ENCODE measurements at regions not wholly inside any gene's neighbourhood (a gene's known extent, or its start where the extent isn't known, plus 50 kb on each side); places are given as distances from the start of the nearest gene placed in this dataset.
"Not testable (repeated sequence)": the region's sequence is repeated elsewhere in the genome, so short reads cannot be mapped to it uniquely, and the experiment has no call there.

DNA sequence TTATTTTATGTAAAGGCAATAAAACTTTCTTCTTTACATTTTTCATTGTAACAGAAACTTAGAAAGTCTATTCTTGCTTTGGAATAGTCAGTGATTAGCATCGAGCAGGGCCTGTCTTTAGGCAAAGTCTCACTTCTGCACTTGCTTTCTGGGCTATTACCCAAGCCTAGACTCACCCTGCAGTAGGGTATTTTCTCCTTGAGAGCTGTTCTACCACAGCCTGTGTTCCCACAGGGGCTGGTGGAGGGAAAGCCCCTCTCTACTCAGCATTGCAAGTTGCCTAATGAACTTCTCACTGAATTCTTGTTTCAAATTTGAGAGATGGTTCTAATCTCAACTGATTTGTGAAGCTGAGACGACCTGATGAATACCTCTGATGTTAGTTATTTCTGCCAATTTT, 111.7 kb upstream of the KLHL14 start:
- no peak for DNase-seq

DNA sequence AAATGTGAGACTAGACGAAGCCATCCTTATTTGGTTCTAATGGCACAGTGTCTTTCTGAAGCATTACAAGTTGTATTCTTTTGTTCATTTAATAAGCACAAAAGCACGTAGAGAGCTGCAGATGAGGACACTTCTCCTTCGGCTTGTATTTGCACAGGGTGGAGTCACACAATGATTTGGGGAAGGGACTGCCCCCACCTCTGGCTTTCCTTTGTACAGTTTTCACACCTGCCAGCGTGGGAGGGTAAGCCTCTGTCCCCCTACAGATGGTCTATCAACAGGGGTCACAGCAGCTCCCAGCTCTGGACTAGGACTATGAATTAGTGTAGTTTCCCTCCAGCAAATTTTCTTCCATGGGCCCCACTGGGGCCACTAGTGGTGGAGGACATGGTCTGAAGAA, 108.2 kb upstream of the KLHL14 start:
- no peak for DNase-seq

DNA sequence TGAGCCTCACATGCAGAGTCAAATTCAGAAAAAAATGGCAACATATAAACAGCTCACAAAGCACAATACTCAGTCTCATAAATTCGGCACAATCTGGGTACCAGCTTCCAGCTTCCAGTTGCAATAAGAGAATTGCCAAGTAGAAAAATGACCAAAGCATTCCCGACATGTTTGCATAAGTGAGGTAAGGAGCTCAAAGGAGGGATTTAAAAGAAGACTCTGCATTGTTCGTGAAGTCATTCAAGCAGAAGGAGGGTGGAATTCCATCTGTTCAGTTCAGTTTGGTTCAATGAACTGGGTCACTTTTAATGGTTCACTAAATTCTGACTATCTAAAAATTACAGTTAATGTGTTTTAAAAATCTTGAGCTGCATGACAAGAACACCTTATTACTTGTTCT, 106.7 kb upstream of the KLHL14 start:
- no peak for DNase-seq

DNA sequence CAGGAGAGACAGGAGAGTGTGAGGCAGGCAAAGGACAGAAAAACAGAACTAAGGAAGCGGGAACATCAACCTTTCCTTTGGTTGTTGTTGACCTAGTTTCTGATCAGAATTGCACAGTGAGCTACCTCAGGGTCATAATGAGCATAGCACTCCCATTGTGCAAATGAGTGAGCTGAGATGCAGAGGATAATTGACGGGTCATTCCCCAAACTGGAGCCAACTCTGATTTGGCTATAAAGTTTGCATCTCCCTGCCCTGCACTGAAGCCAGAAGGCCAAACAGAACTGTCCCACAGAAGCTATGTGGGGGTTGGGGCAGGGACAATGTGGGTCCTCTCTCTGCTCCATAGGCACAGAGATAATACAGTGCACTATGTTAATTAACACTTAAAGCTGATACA, 105.6 kb upstream of the KLHL14 start:
- DNase-seq: no peak

DNA sequence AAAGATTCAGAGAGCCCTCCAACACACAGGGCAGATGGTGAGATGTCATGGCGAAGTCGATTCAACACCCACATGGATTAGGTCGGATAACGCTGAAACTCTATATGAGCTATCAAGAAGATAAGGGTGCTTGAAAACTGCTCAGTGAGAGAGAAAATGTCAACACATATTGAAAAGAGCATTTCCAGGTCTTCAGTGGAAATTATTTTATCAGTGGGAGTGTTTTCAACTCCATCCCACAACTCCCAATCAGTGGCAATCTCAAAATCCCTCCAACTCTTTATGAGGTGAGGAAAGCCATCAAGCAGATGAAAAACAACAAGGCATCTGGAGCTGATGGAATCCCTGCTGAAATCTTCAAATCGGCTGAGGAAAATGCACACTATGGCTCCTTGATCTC, 104.5 kb upstream of the KLHL14 start:
- no peak for DNase-seq

DNA sequence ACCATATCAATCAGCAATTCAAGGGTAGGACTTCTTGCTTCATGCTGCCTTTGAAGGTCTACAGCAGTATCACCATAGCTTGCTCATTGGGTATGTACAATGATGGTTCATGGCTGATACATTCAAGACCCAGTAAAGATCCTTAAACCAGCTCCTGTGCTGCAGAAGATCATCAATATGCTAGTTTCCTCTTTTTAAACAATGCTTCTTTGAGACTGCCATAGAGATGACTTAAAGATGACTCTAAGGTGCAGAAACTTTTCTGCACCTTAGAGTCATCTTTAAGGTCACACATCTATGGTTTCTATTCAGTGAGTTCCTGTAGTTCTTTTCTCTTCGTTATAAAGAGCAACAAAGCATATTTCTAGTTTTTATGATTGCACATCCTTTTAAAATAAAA, 102.8 kb upstream of the KLHL14 start:
- DNase-seq: no peak

DNA sequence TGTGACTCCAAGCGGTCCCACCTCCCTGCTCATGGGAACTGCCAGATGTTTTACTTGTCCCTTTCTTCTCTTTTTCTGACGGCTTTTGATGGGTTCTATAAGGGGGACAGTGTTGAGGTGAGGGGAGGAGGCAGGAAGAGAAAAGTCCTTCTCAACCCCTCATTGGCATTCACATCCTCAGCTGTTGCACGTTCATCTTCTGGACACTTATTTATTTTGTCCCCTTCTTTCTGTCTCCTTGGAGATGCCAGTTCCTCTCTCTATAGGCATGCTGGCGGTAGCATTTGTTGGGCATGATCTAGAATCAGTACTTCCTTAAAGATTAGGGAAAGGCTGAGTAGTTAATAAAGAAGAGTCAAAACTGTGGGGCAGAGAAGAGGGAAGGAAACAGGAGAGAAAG, 99.0 kb upstream of the KLHL14 start:
- DNase-seq: no peak

DNA sequence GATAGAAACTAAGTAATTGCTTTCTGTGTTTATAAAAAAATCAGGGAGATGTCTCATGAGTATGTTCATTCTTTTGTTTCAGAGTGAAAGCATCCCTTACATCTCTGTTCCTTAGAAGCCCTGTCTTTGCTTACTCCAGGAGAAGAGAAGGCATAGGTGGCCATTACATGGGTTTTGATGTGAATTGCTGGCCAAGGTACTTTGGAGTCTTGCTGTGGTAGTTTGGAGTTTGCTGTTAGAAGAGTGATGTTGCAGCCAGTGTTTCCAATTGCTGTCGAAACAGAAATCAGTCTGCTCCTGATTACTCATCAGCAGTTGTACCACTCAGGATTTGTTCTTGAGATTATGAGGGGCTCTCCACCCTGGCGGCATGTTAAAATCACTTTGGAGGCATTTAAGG, 97.8 kb upstream of the KLHL14 start:
- DNase-seq: no peak

DNA sequence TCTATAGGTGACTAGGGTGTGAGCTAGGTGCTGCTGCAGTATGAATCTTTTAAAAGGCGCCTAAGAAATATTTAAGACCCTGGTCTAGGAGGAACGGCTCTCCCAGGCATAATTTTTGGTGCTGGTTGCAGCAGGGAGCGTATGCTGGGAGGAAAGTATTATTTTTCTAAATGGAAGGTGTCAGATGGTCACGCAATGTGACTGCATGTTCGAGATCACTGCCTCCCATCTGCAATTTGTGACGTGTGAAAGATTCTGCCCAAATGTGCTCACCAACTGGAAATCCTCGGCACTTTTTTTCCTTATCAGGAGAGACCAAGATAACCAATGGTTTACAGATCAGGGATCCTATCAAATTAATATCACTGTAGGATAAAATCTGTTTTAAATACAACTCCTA, 95.6 kb upstream of the KLHL14 start:
- DNase-seq: no peak

DNA sequence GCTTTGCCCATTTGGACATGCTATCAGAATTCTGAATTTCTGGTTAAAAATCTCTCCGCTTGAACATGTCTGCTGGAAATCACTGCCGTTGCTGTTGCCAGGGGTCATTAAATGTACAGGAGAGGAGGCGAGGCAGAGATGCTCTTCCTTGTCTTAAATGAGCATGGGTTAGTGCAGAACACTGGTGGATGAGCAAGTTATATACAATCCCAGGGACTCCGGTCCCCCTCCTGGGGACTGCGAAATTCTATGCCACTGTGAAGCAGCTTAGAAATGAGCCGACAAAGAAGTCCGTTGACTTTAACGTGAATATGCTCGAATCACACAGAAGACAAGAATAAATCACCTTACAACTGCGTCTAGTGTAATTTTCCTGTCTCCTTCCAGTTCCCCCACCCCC, 95.1 kb upstream of the KLHL14 start:
- DNase-seq: no peak

DNA sequence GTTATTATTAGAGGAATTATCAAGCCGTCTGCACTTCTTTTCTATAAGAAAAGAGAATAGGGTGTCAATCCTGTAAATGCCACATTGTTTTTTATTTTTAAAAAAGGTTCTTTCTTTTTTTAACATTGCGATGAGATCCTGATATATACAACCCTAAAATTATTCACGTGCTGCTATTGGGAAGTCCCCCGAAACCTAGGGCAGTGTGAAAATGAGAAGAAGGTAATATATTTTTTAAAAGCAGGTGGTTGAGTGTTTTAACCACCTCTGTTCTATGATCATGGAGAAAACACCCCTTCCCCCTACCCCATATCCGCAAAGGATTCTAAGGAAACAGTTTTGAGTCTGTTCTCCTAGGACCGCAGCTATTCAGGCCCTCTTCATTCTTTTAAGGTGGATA, 94.5 kb upstream of the KLHL14 start:
- DNase-seq: no peak

DNA sequence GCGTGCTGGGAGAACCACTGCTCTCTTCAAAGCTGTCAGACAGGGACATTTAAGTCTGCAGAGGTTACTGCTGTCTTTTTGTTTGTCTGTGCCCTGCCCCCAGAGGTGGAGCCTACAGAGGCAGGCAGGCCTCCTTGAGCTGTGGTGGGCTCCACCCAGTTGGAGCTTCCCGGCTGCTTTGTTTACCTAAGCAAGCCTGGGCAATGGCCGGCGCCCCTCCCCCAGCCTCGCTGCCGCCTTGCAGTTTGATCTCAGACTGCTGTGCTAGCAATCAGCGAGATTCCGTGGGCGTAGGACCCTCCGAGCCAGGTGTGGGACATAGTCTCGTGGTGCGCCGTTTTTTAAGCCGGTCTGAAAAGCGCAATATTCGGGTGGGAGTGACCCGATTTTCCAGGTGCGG, 89.2 kb upstream of the KLHL14 start:
- DNase-seq: not testable (repeated sequence)

DNA sequence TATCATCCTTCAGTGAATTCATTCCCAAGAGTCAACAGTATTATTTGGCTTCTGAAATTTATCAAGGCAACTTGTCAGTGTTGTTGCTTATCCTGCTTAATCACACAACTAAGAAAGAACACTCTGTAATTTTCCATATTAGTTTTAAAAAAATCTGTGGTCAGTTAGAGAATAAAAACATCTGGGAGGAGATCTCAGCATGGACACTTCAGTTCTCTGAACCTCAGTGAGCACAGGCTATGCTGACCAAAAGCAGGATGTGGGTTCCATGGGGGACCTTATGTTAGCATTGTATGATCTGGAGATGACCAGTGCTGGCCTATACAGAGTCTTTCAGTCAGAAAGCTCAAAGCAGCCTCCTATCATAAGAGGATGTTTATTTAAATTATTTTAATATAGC, 79.1 kb upstream of the KLHL14 start:
- no peak for DNase-seq

DNA sequence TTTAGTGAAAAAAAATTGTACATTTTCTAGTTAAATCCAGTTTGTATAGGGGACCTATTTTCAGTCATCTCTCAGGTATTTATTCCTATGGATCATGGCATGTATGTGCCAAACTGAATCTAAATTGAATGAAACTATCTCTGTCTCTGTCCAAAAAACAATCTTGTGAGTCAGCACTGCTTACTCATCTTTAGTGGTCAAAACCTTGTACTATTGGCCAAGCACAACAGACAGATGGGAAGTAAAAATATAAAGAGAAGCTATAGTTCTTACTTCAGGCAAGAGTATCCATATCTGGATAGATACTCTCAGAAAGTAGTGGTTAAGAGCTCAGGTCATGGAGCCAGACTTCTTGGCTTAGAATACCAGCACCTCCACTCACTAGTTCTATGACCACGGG, 76.0 kb upstream of the KLHL14 start:
- peak; percentile 22 for DNase-seq

DNA sequence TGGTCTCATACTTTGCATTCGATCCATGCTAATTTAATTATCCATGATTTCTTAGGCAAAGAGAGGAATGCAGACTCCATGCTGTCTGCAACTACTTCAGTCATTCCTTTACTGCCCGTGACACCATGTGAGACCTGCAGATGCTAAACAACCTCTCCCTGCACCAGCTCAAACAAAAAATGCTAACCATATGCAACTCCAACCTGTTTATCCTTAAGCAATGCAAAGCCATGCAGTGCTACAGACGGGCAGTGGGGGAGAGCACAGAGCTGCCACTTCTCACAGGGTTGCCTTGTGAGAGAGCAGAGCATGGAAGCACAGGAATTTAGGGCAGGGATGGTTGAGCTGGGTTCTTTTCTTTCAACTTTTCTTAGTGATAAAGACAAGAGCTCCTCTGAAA, 74.9 kb upstream of the KLHL14 start:
- DNase-seq: peak; percentile 4

DNA sequence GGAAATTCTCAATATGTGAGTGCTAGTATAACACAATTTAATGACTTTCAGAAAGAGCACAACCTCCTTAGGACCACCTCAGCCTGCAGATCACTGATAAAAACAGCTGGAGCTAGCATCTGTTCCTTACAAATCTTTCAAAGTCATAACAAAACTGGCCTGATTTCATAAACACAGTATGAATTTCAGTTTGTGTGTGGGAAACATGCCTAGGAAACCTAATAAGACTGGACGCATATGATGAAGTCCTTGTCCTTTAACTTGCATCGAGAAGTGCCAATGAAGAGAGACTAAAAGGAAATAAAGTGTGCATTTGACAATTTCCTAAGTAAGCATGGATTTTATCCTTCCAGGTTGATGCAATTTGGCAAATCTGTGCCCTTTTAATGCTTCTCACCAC, 74.1 kb upstream of the KLHL14 start:
- no peak for DNase-seq

DNA sequence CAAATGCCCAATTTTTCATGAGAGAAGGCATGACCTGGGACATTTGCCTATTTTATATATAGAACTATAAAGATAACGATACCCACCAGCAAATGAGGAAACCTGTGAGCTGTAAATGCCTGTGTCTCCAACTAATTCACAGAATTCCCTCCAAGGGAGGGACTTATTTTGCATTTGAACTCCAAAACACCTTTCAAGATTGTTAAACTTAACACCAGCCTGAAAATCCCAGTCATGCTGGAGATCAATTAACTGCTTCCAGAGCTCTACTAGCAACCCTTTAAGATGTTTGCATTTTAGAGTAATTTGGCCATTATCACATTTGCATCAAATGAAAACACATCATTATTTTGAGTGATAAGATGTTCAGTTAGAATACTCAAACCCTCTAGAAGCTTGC, 68.1 kb upstream of the KLHL14 start:
- DNase-seq: no peak

DNA sequence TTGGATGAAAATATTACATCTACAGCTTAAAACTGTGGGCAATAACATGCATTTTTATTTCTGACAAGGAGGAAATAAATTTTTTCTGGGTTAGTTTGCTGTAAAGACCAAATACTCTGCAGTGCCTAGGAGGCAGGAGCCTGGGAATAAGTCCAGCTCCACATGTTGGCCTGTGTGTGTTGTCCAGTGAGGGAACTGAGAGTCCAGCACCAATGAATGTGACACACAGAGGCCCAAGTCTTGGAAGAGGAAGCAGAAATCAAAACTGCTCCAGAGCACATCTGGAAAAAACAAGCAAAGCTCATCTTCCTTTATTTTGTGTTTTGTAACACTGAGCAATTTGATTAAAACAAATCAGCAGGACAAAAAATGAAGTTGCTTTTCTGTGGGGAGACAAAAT, 63.1 kb upstream of the KLHL14 start:
- no peak for DNase-seq

DNA sequence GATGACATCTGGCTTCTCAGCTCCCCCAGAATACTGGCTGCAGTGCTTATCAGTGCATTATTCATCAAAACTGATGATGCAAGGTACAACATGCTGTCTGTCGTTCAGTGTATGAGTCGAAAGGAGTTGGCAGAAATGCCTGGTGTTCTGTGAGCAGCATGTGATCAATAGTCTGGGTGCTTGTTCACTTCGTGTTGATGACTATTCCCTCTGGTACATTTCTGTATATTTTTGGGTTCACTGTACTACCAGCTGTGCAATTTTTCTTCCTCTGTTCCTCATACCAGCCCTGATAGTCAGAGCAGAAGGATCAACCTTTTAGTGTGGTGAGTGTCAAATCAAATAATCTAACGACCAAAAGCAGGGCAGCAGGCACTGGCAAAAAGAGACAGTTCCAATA, 59.0 kb upstream of the KLHL14 start:
- no peak for DNase-seq

DNA sequence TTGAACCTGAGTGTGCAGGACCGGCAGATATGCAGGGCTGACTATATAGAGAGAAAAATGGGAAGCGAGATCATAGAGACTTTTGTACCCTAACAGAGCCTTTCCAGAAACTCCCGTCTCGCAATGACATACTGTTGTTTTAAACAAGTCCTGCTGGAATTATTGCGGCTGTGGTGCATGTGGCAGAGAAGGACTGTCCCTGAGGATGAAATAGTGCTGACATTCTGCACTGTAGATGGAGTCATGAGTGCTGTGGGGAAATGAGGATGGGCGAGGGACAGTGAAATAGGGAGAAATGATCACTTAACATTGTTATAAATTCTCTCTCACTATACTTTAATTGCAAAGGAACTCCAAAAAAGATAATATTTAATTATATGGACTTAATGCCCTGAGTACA, 50.4 kb upstream of the KLHL14 start:
- no peak for DNase-seq

Data from fibroblast of skin of scalp (primary cell).